LNCAP (cell line): ENCODE measurements at regions not wholly inside any gene's neighbourhood (a gene's known extent, or its start where the extent isn't known, plus 50 kb on each side); places are given as distances from the start of the nearest gene placed in this dataset.

Experiments used
- CTCF ChIP-seq: fragments of 450-650 bp; IDR thresholded peaks from 2 replicates; pipeline ENCODE4 v1.5.1; 2017; ENCODE audit warnings: mild to moderate bottlenecking

- no peak for TF ChIP-seq CTCF
These were observed 89.0 kb upstream of the RAB12 start for GRCh38 chr18:8520266-8520665.

GRCh38 chr18:8522756-8523155, 86.5 kb upstream of the RAB12 start:
- TF ChIP-seq CTCF = no peak

- TF ChIP-seq CTCF = no peak
These were observed 83.5 kb upstream of the RAB12 start for GRCh38 chr18:8525692-8526091.

- TF ChIP-seq CTCF = no peak
These were observed 82.9 kb upstream of the RAB12 start for GRCh38 chr18:8526332-8526731.

- no peak for TF ChIP-seq CTCF
These were observed 79.6 kb upstream of the RAB12 start for GRCh38 chr18:8529609-8530008.

GRCh38 chr18:8536231-8536630, 73.0 kb upstream of the RAB12 start:
- no peak for TF ChIP-seq CTCF

- TF ChIP-seq CTCF = no peak
These were observed 72.3 kb upstream of the RAB12 start for GRCh38 chr18:8536922-8537321.

- TF ChIP-seq CTCF = no peak
These were observed 71.8 kb upstream of the RAB12 start for GRCh38 chr18:8537400-8537799.
